Keratinocyte (primary cell): ENCODE measurements at regions not wholly inside any gene's neighbourhood (a gene's known extent, or its start where the extent isn't known, plus 50 kb on each side); places are given as distances from the start of the nearest gene placed in this dataset.

Source experiments
- EZH2 ChIP-seq: IDR thresholded peaks from one replicate; pipeline ENCODE4 v1.6.1; 2012; ENCODE audit warnings: inconsistent platforms, mild to moderate bottlenecking, low read length, moderate library complexity
- TF ChIP-seq, protein P1 (sequence below), 3 experiments: IDR thresholded peaks in 1 of 3; conservative IDR thresholded peaks in 1 of 3; optimal IDR thresholded peaks in 1 of 3; 2 replicates in 2 of 3; 3 replicates in 1 of 3; pipeline versions ENCODE3 to v1.5.1; 2011; ENCODE audit warnings: low read length in 3 of 3, mild to moderate bottlenecking in 3 of 3, moderate library complexity in 2 of 3, control low read depth in 1 of 3, inconsistent platforms in 1 of 3; ENCODE audit not compliant: insufficient read depth in 2 of 3; ENCODE audit errors: extremely low read depth in 1 of 3

DNA sequence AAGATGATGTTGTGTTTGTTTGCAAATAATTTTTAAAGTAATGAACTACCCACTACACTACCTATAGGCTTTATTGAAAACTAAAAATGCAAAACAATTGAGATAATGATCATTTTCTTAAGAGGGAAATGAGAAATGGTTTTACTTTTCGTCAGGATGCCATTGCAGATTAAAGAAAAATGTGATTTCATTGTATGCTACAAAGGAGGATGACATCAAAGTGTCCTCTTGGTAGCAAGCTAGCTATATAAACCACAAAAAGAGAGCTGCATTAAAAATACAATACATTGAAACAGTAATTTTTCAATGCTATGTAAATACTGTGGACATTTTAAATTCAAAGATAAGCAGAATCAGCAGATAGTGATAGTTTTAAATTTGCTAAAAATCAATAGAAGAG, 87.5 kb upstream of the DPYD start:
- TF ChIP-seq, protein P1, sequence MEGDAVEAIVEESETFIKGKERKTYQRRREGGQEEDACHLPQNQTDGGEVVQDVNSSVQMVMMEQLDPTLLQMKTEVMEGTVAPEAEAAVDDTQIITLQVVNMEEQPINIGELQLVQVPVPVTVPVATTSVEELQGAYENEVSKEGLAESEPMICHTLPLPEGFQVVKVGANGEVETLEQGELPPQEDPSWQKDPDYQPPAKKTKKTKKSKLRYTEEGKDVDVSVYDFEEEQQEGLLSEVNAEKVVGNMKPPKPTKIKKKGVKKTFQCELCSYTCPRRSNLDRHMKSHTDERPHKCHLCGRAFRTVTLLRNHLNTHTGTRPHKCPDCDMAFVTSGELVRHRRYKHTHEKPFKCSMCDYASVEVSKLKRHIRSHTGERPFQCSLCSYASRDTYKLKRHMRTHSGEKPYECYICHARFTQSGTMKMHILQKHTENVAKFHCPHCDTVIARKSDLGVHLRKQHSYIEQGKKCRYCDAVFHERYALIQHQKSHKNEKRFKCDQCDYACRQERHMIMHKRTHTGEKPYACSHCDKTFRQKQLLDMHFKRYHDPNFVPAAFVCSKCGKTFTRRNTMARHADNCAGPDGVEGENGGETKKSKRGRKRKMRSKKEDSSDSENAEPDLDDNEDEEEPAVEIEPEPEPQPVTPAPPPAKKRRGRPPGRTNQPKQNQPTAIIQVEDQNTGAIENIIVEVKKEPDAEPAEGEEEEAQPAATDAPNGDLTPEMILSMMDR (optimal IDR thresholded peaks at IDR 0.05 in 1 of 3, IDR thresholded peaks at IDR 0.05 in 1 of 3, conservative IDR thresholded peaks at IDR 0.05 in 1 of 3; ENCODE audit: extremely low read depth in 1 of 3, insufficient read depth in 2 of 3, low read length in 3 of 3): no peak
- TF ChIP-seq EZH2: no peak
